Bronchial epithelial cell (primary cell): ENCODE measurements at regions not wholly inside any gene's neighbourhood (a gene's known extent, or its start where the extent isn't known, plus 50 kb on each side); places are given as distances from the start of the nearest gene placed in this dataset.

Experiments used
- DNase-seq: peaks from one replicate; pipeline ENCODE4 v3.0.0-alpha.2; 2010; ENCODE audit warnings: low read depth
- FAIRE-seq: peaks from 2 replicates; lab custom pipeline; 2011; peaks lifted over from hg19 to GRCh38; lab: Jason Lieb, UNC
- H3K27me3 ChIP-seq: 2 replicates; pipeline ENCODE4 v1.5.1; 2011; ENCODE audit warnings: low read length; ENCODE audit not compliant: control insufficient read depth, insufficient read depth
- H3K36me3 ChIP-seq: 2 replicates; pipeline ENCODE4 v1.5.1; 2011; ENCODE audit warnings: low read length; ENCODE audit not compliant: control insufficient read depth, insufficient read depth
- H3K4me3 ChIP-seq: 2 replicates; pipeline ENCODE4 v1.5.1; 2011; ENCODE audit warnings: mild to moderate bottlenecking, low read depth, low read length, control low read depth
- TF ChIP-seq, protein P1 (sequence below): IDR thresholded peaks from 2 replicates; pipeline ENCODE4 v1.5.1; 2011; ENCODE audit warnings: mild to moderate bottlenecking, moderate library complexity, low read length, control low read depth, inconsistent platforms; ENCODE audit not compliant: insufficient read depth, severe bottlenecking

DNA sequence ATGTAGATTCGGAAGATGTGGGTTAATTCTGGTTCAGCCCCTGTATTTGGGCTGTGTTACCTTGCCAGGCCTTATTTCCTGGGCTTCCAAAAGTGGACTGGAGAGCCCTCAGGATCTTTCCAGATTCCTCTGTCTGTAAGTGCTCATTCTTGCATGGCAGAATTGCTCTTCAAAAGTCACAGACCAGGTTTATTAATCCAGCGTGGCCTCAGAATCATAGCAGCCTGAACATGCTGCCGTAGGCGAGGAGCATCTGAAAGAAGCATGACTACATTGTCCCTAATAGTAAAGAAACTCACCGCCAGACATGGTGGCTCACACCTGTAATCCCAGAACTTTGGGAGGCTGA lies 307.8 kb downstream of the GADD45G start:
- Histone ChIP-seq H3K27me3 (no peaks in the 10 kb centered on the region), H3K4me3 (no peak overlapping the region), H3K36me3 (no peaks in the 10 kb centered on the region)
- FAIRE-seq (no peak), DNase-seq (no peak)
- TF ChIP-seq, protein P1, sequence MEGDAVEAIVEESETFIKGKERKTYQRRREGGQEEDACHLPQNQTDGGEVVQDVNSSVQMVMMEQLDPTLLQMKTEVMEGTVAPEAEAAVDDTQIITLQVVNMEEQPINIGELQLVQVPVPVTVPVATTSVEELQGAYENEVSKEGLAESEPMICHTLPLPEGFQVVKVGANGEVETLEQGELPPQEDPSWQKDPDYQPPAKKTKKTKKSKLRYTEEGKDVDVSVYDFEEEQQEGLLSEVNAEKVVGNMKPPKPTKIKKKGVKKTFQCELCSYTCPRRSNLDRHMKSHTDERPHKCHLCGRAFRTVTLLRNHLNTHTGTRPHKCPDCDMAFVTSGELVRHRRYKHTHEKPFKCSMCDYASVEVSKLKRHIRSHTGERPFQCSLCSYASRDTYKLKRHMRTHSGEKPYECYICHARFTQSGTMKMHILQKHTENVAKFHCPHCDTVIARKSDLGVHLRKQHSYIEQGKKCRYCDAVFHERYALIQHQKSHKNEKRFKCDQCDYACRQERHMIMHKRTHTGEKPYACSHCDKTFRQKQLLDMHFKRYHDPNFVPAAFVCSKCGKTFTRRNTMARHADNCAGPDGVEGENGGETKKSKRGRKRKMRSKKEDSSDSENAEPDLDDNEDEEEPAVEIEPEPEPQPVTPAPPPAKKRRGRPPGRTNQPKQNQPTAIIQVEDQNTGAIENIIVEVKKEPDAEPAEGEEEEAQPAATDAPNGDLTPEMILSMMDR: no peak

DNA sequence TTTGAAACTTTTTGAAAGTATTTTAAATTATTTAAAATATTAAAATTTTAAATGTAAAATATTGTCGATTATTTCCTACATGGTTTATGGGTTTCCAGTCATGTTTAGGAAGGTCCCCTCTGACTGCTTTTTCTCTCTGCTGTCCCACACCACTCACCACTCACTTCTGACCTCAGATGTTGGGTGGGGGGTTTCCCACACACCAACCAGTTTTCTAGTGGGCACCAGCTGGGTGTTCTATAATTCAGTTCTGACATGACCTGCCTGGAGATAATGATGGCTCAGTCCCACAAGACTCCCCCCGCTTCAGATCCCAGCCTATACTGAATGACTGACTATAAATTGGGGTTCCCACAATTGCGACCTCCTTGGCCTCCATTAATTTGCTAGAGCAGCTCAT lies 310.4 kb downstream of the GADD45G start:
- FAIRE-seq (no peak), DNase-seq (no peak)
- Histone ChIP-seq H3K36me3 (no peaks in the 10 kb centered on the region), H3K4me3 (no peak overlapping the region), H3K27me3 (no peaks in the 10 kb centered on the region)
- TF ChIP-seq, protein P1: no peak

DNA sequence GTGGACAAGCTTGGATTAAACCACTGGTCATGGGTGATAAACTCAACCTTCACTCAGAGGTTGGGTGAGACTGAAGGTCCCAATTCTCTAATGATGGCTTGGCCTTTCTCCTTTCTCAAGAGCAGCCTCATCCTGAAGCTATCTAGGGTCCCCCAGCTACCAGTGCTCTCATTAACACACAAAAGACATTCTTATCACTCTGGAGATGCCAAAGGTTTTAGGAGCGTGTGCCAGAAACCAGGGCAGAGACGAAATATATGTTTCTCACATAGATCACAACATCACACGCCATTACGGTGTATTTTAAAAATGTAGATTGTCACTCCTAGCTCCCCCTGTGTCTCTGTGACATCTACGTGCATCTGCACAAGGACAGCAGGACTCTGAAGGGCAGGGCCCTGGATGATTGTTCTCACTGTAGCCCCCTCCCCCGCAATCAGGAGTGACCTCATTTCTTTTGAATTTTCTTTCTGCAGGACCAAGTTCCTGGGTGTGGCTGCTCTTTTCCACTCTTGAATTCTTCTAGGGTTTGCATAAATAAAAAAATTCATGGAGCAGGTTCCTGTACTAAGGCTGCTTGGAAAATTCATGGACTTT lies 311.3 kb downstream of the GADD45G start:
- DNase-seq: no peak
- Histone ChIP-seq H3K4me3 (no peak overlapping the region), H3K36me3 (no peaks in the 10 kb centered on the region), H3K27me3 (no peaks in the 10 kb centered on the region)
- TF ChIP-seq, protein P1: no peak
- FAIRE-seq: no peak

DNA sequence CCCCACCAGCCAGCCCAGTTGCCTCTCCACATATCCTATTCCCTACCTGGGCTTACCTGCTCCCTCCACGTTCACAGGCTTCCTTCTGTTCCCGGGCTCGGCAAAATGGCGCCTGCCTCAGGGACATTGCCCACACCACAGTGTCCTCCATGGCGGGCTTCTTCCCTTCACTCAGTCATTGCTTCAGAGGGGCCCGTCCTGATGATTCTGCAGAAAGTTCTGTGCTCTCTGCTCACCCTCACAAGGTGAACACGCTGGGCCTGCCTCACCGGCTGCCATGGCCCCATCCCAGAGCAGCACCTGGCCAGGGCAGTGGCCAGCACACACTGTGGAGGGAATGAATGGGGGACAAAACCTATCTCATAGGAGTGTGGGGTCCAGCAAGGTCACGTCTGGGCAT lies 313.0 kb downstream of the GADD45G start:
- Histone ChIP-seq H3K4me3 (no peak overlapping the region), H3K27me3 (no peaks in the 10 kb centered on the region), H3K36me3 (no peaks in the 10 kb centered on the region)
- DNase-seq (no peak), FAIRE-seq (no peak)
- TF ChIP-seq, protein P1: no peak

DNA sequence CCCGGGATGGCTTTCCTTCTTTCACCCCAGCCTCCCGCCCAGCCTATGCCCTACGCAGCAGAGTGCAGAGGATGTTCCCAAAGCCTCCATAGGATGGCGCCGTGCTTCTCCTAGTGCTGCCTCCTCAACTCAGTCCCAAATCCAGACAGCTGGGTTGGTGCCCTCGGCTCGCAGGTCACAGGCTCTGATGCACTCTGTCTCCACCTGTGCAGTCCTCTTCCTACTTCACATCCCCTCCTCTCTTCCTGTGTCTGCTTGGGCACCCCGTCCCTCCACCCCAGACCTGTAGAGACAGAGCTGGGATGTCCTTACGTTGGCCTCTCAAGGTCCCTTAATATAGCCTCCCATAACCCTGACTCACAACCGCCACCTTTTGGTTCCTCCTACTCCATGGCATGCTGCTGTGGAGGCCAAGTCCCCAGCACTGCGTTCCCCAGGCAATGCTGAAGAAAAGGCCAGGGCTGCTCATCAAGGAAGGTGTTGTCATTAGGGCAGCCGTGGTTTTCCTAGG lies 314.4 kb downstream of the GADD45G start:
- FAIRE-seq (no peak), DNase-seq (peak; percentile 16)
- no peaks in the 10 kb centered on the region for H3K27me3 ChIP-seq
- H3K4me3 ChIP-seq: no peak overlapping the region
- TF ChIP-seq, protein P1: peak; percentile 19
- H3K36me3 ChIP-seq: no peaks in the 10 kb centered on the region

DNA sequence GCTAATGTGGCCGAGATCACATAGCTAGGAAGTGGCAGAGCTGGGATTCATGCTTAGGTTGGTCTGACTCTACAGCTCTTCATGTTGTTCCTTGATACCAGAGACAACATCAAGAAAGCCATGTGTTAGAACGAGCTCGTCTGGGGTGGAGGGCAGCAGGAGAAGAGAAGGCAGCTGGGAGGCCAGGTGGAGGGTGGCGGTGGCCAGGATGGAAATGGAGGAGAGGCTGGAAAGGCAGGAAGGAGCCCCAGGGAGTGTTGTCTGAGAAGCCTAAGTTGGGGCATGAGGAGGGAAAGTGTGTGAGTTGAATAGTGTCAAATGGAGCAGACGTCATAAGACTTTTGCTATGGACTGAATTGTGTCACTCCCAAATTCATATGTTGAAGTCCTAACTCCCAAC lies 315.3 kb downstream of the GADD45G start:
- H3K4me3 ChIP-seq: no peak overlapping the region
- TF ChIP-seq, protein P1: no peak
- H3K27me3 ChIP-seq: no peaks in the 10 kb centered on the region
- H3K36me3 ChIP-seq: no peaks in the 10 kb centered on the region
- FAIRE-seq (no peak), DNase-seq (no peak)
